Uterus (tissue), 3 donors: ENCODE measurements at regions not wholly inside any gene's neighbourhood (a gene's known extent, or its start where the extent isn't known, plus 50 kb on each side); places are given as distances from the start of the nearest gene placed in this dataset.

Experiments used
- DNase-seq, 2 donors: peaks; one replicate each; pipeline ENCODE4 v3.0.0-alpha.2; 2019 to 2020
- H3K27ac ChIP-seq, 2 donors: fragments of 200-600 bp; sonication (generic); 1 replicate in 1 of 2; 2 replicates in 1 of 2; pipeline ENCODE4 v1.5.1; 2016 to 2018
- H3K27me3 ChIP-seq, 2 donors: fragments of 200-600 bp; sonication (generic); one replicate each; pipeline ENCODE4 v1.5.1; 2018 to 2019; ENCODE audit warnings: control low read depth in 1 of 2
- H3K36me3 ChIP-seq, 2 donors: fragments of 200-600 bp; sonication (generic); one replicate each; pipeline ENCODE4 v1.5.1; 2019; ENCODE audit warnings: control low read depth in 1 of 2
- H3K4me1 ChIP-seq, 2 donors: fragments of 200-600 bp; sonication (generic); one replicate each; pipeline ENCODE4 v1.5.1; 2018 to 2019; ENCODE audit warnings: control low read depth in 1 of 2
- H3K4me3 ChIP-seq, 2 donors: fragments of 200-600 bp; sonication (generic); 1 replicate in 1 of 2; 2 replicates in 1 of 2; pipeline ENCODE4 v1.5.1; 2018 to 2019; ENCODE audit warnings: mild to moderate bottlenecking in 1 of 2
- H3K9me3 ChIP-seq, 2 donors: fragments of 200-600 bp; sonication (generic); one replicate each; pipeline ENCODE4 v1.5.1; 2019; ENCODE audit warnings: control low read depth in 1 of 2
- POLR2A ChIP-seq, 2 donors: fragments of 450-650 bp; IDR thresholded peaks; one replicate each; pipeline ENCODE4 v1.6.1; 2016; ENCODE audit warnings: antibody characterized with exemption in 2 of 2, mild to moderate bottlenecking in 1 of 2, moderate library complexity in 1 of 2
- intact Hi-C: fragments of 100-400 bp; cut with DNase I; formaldehyde crosslinking; loops from one replicate; pipeline ENCODE4 v1.15.1; 2023; ENCODE audit warnings: low total_unique reads
- TF ChIP-seq, protein P1 (sequence below), 4 experiments: fragments of 200-600 bp in 2 of 4; fragments of 450-650 bp in 2 of 4; sonication (generic) in 2 of 4; IDR thresholded peaks; one replicate each; pipeline ENCODE4 v1.5.1; 2016 to 2019; ENCODE audit warnings: antibody characterized with exemption in 4 of 4, mild to moderate bottlenecking in 2 of 4, moderate library complexity in 1 of 4
- donor health status: DM: yes; HTN: yes; CAD: no.

DNA sequence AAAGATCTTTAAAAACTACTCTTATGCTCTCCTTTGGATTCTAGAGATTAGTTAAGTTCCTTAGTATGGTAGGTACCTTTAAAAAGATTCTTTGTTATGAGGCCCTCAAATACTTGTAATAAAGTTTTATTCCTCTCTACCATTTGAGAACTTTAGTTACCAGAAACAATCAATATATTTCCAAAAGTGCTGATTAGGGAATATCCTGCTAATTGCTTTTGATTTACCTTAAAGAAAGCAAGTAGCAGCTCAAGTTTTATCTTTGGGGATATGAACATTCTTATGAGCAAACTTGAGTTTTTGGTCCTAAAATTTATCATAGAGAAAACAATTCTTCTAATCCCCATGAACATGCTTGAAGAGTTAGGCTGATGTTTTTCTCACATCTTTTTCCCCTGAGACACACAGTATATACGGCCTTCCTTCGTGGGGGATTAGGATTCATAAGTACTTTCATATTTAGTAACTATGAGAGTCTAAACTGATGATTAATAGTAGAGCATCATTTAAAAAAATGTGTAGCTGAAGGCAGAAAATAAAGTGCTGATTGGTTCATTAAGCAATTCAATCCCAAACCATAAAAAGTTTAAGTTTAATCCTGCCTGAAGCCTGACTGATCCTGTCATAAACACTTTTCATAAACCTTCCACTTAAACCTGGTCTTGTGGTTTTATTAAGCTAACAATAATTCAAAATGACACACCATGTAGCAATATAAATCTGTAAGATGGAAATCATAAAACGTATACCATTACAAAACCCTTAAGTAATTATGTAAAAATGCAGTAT lies 380.5 kb upstream of the FBXO33 start:
- no peaks in the 10 kb centered on the region for H3K36me3 ChIP-seq
- intact Hi-C loops, result no loop called here
- TF ChIP-seq, protein P1, sequence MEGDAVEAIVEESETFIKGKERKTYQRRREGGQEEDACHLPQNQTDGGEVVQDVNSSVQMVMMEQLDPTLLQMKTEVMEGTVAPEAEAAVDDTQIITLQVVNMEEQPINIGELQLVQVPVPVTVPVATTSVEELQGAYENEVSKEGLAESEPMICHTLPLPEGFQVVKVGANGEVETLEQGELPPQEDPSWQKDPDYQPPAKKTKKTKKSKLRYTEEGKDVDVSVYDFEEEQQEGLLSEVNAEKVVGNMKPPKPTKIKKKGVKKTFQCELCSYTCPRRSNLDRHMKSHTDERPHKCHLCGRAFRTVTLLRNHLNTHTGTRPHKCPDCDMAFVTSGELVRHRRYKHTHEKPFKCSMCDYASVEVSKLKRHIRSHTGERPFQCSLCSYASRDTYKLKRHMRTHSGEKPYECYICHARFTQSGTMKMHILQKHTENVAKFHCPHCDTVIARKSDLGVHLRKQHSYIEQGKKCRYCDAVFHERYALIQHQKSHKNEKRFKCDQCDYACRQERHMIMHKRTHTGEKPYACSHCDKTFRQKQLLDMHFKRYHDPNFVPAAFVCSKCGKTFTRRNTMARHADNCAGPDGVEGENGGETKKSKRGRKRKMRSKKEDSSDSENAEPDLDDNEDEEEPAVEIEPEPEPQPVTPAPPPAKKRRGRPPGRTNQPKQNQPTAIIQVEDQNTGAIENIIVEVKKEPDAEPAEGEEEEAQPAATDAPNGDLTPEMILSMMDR (IDR thresholded peaks at IDR 0.05), result no peak
- TF ChIP-seq POLR2A (IDR thresholded peaks at IDR 0.05), result no peak
- H3K4me1 ChIP-seq, result no peaks in the 10 kb centered on the region
- DNase-seq, result no peak
- H3K9me3 ChIP-seq, result no peaks in the 10 kb centered on the region
- no peak overlapping the region for H3K4me3 ChIP-seq
- H3K27ac ChIP-seq, result no peak overlapping the region
- H3K27me3 ChIP-seq, result no peaks in the 10 kb centered on the region

DNA sequence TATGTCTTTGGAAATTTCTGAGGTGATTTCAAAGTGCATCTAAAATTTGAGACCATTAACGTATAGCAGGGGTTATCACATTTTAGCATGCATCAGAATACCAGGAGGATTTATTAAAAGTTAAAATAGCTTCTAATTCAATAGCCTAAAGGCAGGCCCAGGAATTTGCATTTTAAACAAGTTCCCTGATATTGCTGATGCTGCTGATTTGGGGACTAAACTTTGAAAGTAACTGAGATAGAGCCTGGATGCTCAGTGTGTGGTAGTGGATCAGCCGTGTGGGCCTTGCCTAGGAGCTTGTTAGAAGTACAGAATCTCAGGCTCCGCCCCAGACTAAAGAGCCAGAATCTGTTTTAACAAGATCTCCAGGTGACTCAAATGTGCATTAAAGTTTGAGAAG lies 375.0 kb upstream of the FBXO33 start:
- no peak overlapping the region for H3K4me3 ChIP-seq
- H3K9me3 ChIP-seq, result no peaks in the 10 kb centered on the region
- H3K4me1 ChIP-seq, result no peaks in the 10 kb centered on the region
- no peak for DNase-seq
- H3K36me3 ChIP-seq, result no peaks in the 10 kb centered on the region
- intact Hi-C loops, result no loop called here
- H3K27ac ChIP-seq, result no peak overlapping the region
- TF ChIP-seq POLR2A (IDR thresholded peaks at IDR 0.05), result no peak
- TF ChIP-seq, protein P1 (IDR thresholded peaks at IDR 0.05), result no peak
- no peaks in the 10 kb centered on the region for H3K27me3 ChIP-seq

DNA sequence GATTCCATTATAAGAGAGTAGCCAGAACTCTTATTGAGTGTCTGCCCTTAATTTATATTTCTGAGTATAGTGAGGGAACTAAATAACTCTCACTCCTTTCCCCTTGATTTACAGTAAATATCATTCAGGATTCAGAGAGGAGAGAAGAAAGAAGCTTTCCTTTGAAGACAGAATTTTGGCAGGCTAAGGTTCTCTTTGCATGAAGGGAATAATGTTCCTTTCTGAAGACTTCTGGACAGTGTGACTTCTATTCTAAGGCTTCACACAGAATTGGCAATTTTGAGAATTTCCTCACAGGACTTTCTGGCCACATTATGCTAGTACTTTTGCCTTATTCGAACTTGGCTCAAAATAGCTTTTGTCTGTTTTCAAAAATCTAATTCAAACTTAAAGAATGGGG lies 352.2 kb upstream of the FBXO33 start:
- H3K36me3 ChIP-seq, result no peaks in the 10 kb centered on the region
- no peaks in the 10 kb centered on the region for H3K4me1 ChIP-seq
- no peak overlapping the region for H3K4me3 ChIP-seq
- H3K9me3 ChIP-seq, result no peaks in the 10 kb centered on the region
- intact Hi-C loops, result no loop called here
- DNase-seq, result no peak
- no peaks in the 10 kb centered on the region for H3K27me3 ChIP-seq
- TF ChIP-seq, protein P1 (IDR thresholded peaks at IDR 0.05), result no peak
- TF ChIP-seq POLR2A (IDR thresholded peaks at IDR 0.05), result no peak
- H3K27ac ChIP-seq, result no peak overlapping the region

DNA sequence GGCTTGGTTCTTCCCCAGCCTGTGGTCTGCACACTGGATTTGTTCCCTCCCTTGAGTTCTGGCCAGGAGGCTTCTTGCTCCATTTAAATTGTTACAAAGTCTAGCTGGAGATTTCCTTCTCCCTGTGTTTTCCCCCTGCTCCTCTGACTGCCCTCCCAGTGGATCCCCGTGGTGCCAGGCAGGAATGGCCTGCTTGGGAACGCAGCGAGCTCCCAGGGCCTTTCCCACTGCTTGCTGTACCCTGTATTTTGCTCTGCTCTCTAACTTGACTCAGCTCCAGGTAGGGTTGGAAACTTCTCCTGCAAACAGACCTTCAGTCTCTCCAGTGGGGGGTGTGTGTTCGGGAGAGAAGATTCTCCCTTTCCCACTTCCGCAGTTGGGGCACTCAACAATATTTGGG lies 349.2 kb upstream of the FBXO33 start:
- Histone ChIP-seq H3K9me3 (no peaks in the 10 kb centered on the region), H3K4me1 (no peaks in the 10 kb centered on the region), H3K27ac (no peak overlapping the region), H3K4me3 (no peak overlapping the region), H3K36me3 (no peaks in the 10 kb centered on the region), H3K27me3 (no peaks in the 10 kb centered on the region)
- intact Hi-C loops, result no loop called here
- no peak for TF ChIP-seq POLR2A (IDR thresholded peaks at IDR 0.05)
- TF ChIP-seq, protein P1 (IDR thresholded peaks at IDR 0.05), result no peak
- no peak for DNase-seq

DNA sequence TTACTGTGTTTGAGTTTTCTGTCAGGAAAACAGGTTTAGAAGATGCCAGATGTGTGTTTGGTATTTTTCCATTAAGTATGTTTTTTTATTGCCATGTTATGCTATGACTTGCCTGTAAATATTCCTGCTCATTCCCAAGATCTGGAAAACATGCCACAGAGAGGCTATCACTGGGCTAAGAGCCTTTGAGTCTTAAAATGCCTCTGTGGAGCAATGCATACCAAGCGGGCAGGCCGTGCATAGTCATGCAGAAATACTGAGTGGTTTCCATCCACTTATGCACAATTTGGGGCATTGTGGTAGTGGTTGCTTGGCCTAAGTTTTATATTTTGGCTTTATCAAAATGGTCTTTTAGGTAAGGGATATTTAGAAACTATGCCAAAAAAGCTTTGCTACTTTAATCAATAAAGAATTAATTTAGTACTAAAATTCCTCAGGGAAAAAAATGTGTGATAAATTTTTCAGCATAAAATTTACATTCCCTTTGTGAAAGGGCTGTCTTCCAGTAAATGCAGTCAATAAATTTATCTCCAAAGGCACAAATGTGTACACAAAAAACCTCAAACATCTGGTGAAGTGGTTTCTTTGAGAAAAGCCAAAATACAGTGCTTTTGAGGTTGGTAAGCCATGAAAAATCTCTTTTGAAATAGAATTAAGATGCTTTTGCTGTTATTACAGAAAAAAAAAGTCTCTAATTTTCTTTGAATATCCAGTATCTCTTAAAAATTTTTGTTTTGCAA lies 341.3 kb upstream of the FBXO33 start:
- no peaks in the 10 kb centered on the region for H3K9me3 ChIP-seq
- H3K27ac ChIP-seq, result no peak overlapping the region
- H3K36me3 ChIP-seq, result no peaks in the 10 kb centered on the region
- intact Hi-C loops, result no loop called here
- no peak for DNase-seq
- TF ChIP-seq POLR2A (IDR thresholded peaks at IDR 0.05), result no peak
- TF ChIP-seq, protein P1 (IDR thresholded peaks at IDR 0.05), result no peak
- no peaks in the 10 kb centered on the region for H3K4me1 ChIP-seq
- H3K27me3 ChIP-seq, result no peaks in the 10 kb centered on the region
- no peak overlapping the region for H3K4me3 ChIP-seq
